MM.1S (cell line): ENCODE measurements at regions not wholly inside any gene's neighbourhood (a gene's known extent, or its start where the extent isn't known, plus 50 kb on each side); places are given as distances from the start of the nearest gene placed in this dataset.

Source experiments
- DNase-seq: peaks from one replicate; pipeline ENCODE4 v3.0.0-alpha.2; 2015
- H2AFZ ChIP-seq: fragments of 300-600 bp; sonication (generic); 2 replicates; pipeline ENCODE4 v1.6.0; 2016; ENCODE audit warnings: antibody characterized with exemption, low read length
- H3F3A ChIP-seq: fragments of 300-600 bp; sonication (generic); 2 replicates; pipeline ENCODE4 v1.6.1; 2016; ENCODE audit warnings: mild to moderate bottlenecking, antibody characterized with exemption, low read length, moderate library complexity, mixed read lengths; ENCODE audit not compliant: insufficient read depth
- H3K27ac ChIP-seq: fragments of 300-600 bp; sonication (generic); 2 replicates; pipeline ENCODE4 v1.5.1; 2016; ENCODE audit warnings: mild to moderate bottlenecking, low read length
- H3K27me3 ChIP-seq: fragments of 300-600 bp; sonication (generic); replicated peaks from 2 replicates; pipeline ENCODE4 v1.6.0; 2016; ENCODE audit warnings: low read length; ENCODE audit not compliant: insufficient read depth
- H3K36me3 ChIP-seq: fragments of 300-600 bp; sonication (generic); replicated peaks from 2 replicates; pipeline ENCODE4 v1.6.1; 2016; ENCODE audit warnings: mild to moderate bottlenecking, low read length, mixed read lengths; ENCODE audit not compliant: insufficient read depth
- H3K4me1 ChIP-seq: fragments of 300-600 bp; sonication (generic); 2 replicates; pipeline ENCODE4 v1.6.1; 2016; ENCODE audit warnings: low read length, mixed read lengths
- H3K4me2 ChIP-seq: fragments of 300-600 bp; sonication (generic); 2 replicates; pipeline ENCODE4 v1.6.0; 2016; ENCODE audit warnings: low read depth, low read length
- H3K4me3 ChIP-seq: fragments of 300-600 bp; sonication (generic); 2 replicates; pipeline ENCODE4 v1.5.1; 2016; ENCODE audit warnings: low read length, mixed read lengths
- H3K79me2 ChIP-seq: fragments of 300-600 bp; sonication (generic); 2 replicates; pipeline ENCODE4 v1.6.1; 2016; ENCODE audit warnings: mixed run types, low read length, mixed read lengths
- H3K9ac ChIP-seq: fragments of 300-600 bp; sonication (generic); 2 replicates; pipeline ENCODE4 v1.6.1; 2016; ENCODE audit warnings: low read length, mixed read lengths
- H3K9me2 ChIP-seq: fragments of 300-600 bp; sonication (generic); replicated peaks from 2 replicates; pipeline ENCODE4 v1.6.1; 2016; ENCODE audit warnings: mild to moderate bottlenecking, low read length, mixed read lengths; ENCODE audit not compliant: insufficient read depth
- H3K9me3 ChIP-seq: fragments of 300-600 bp; sonication (generic); replicated peaks from 2 replicates; pipeline ENCODE4 v1.6.1; 2016; ENCODE audit warnings: mild to moderate bottlenecking, low read length, mixed read lengths; ENCODE audit not compliant: insufficient read depth
- H4K20me1 ChIP-seq: fragments of 300-600 bp; sonication (generic); 2 replicates; pipeline ENCODE4 v1.6.1; 2016; ENCODE audit warnings: mild to moderate bottlenecking, low read length, moderate library complexity, mixed read lengths; ENCODE audit not compliant: insufficient read depth
- CTCF ChIP-seq: fragments of 300-600 bp; sonication (generic); IDR thresholded peaks from 2 replicates; pipeline ENCODE4 v1.5.1; 2016; ENCODE audit warnings: antibody characterized with exemption, low read length, mixed read lengths
- EZH2 ChIP-seq: fragments of 300-600 bp; sonication (generic); optimal IDR thresholded peaks from 2 replicates; pipeline ENCODE3; 2017; ENCODE audit warnings: low read depth, mild to moderate bottlenecking, antibody characterized with exemption, low read length, mixed read lengths
- EZH2phosphoT487 ChIP-seq: fragments of 300-600 bp; sonication (generic); IDR thresholded peaks from 2 replicates; pipeline ENCODE4 v1.6.1; 2018; ENCODE audit warnings: antibody characterized with exemption, low read length

- H4K20me1 ChIP-seq: no peaks in the 10 kb centered on the region
- no peak overlapping the region for H3K4me3 ChIP-seq
- H3K9me3 ChIP-seq: no peaks in the 10 kb centered on the region
- no peaks in the 10 kb centered on the region for H3K36me3 ChIP-seq
- no peak overlapping the region for H3K9ac ChIP-seq
- no peaks in the 10 kb centered on the region for H3K4me1 ChIP-seq
- no peak overlapping the region for H3K4me2 ChIP-seq
- TF ChIP-seq CTCF: no peak
- no peak for TF ChIP-seq EZH2phosphoT487
- no peak for TF ChIP-seq EZH2
- no peaks in the 10 kb centered on the region for H3K9me2 ChIP-seq
- DNase-seq: no peak
- no peaks in the 10 kb centered on the region for H3K27me3 ChIP-seq
- H3K27ac ChIP-seq: no peak overlapping the region
- H3K79me2 ChIP-seq: no peaks in the 10 kb centered on the region
- H3F3A ChIP-seq: no peaks in the 10 kb centered on the region
- no peak overlapping the region for H2AFZ ChIP-seq
These were observed 169.3 kb upstream of the NFE2L3 start for GRCh38 chr7:25982684-25983083.

- Histone ChIP-seq H3K27me3 (no peaks in the 10 kb centered on the region), H3K27ac (no peak overlapping the region), H3K79me2 (no peaks in the 10 kb centered on the region), H3K4me2 (no peak overlapping the region), H3K9ac (no peak overlapping the region), H3K9me3 (no peaks in the 10 kb centered on the region), H3K36me3 (no peaks in the 10 kb centered on the region), H3K9me2 (no peaks in the 10 kb centered on the region), H3K4me3 (no peak overlapping the region), H2AFZ (no peak overlapping the region), H3F3A (no peaks in the 10 kb centered on the region), H4K20me1 (no peaks in the 10 kb centered on the region), H3K4me1 (no peaks in the 10 kb centered on the region)
- DNase-seq: no peak
- TF ChIP-seq CTCF (no peak), EZH2phosphoT487 (no peak)
These were observed 166.8 kb upstream of the NFE2L3 start for GRCh38 chr7:25985196-25985595.

GRCh38 chr7:25988640-25989039 is 163.4 kb upstream of the NFE2L3 start:
- Histone ChIP-seq H3K4me1 (no peaks in the 10 kb centered on the region), H3K9ac (no peak overlapping the region), H3K79me2 (no peaks in the 10 kb centered on the region), H3K4me2 (no peak overlapping the region), H3K27ac (no peak overlapping the region), H4K20me1 (no peaks in the 10 kb centered on the region), H3F3A (no peaks in the 10 kb centered on the region), H3K36me3 (no peaks in the 10 kb centered on the region), H3K9me2 (no peaks in the 10 kb centered on the region), H3K27me3 (no peaks in the 10 kb centered on the region), H3K9me3 (no peaks in the 10 kb centered on the region), H2AFZ (no peak overlapping the region), H3K4me3 (no peak overlapping the region)
- TF ChIP-seq CTCF (no peak), EZH2phosphoT487 (no peak), EZH2 (no peak)
- DNase-seq: no peak
